IPS-NIHi11 (cell line): ENCODE measurements at regions not wholly inside any gene's neighbourhood (a gene's known extent, or its start where the extent isn't known, plus 50 kb on each side); places are given as distances from the start of the nearest gene placed in this dataset.
A peak's percentile ranks its signal among the peaks of the same experiment; 100 is the strongest.

Source experiments
- DNase-seq: peaks from one replicate; pipeline ENCODE4 v3.0.0; 2012; ENCODE audit warnings: mixed read lengths, low spot score

GRCh38 chr20:60064554-60065196 lies 106.5 kb downstream of the CDH26 start:
- DNase-seq, result no peak

- no peak for DNase-seq
These were observed 107.7 kb downstream of the CDH26 start for GRCh38 chr20:60065741-60066437.

- no peak for DNase-seq
These were observed 108.2 kb downstream of the CDH26 start for GRCh38 chr20:60066438-60066823.

- no peak for DNase-seq
These were observed 110.3 kb downstream of the CDH26 start for GRCh38 chr20:60068509-60068908.

GRCh38 chr20:60069656-60070055 lies 111.4 kb downstream of the CDH26 start:
- DNase-seq, result no peak

GRCh38 chr20:60070791-60071190 lies 112.6 kb downstream of the CDH26 start:
- DNase-seq, result no peak

GRCh38 chr20:60071965-60072364 lies 113.7 kb downstream of the CDH26 start:
- no peak for DNase-seq

- DNase-seq, result no peak
These were observed 114.9 kb downstream of the CDH26 start for GRCh38 chr20:60073086-60073485.

- no peak for DNase-seq
These were observed 115.3 kb downstream of the CDH26 start for GRCh38 chr20:60073504-60073903.

GRCh38 chr20:60074276-60074675 lies 116.1 kb downstream of the CDH26 start:
- DNase-seq, result no peak

- no peak for DNase-seq
These were observed 120.4 kb downstream of the CDH26 start for GRCh38 chr20:60078351-60079250.

GRCh38 chr20:60080401-60080800 lies 122.2 kb downstream of the CDH26 start:
- DNase-seq, result no peak

- DNase-seq, result peak; percentile 54
These were observed 127.4 kb downstream of the CDH26 start for GRCh38 chr20:60085551-60086132.

- no peak for DNase-seq
These were observed 128.8 kb downstream of the CDH26 start for GRCh38 chr20:60086821-60087562.

GRCh38 chr20:60087563-60088105 lies 129.4 kb downstream of the CDH26 start:
- no peak for DNase-seq

GRCh38 chr20:60088236-60088635 lies 130.0 kb downstream of the CDH26 start:
- DNase-seq, result no peak

- no peak for DNase-seq
These were observed 132.4 kb downstream of the CDH26 start for GRCh38 chr20:60090631-60091030.

GRCh38 chr20:60091305-60091704 lies 133.1 kb downstream of the CDH26 start:
- DNase-seq, result no peak

GRCh38 chr20:60091861-60092260 lies 133.6 kb downstream of the CDH26 start:
- no peak for DNase-seq

GRCh38 chr20:60092729-60093128 lies 134.5 kb downstream of the CDH26 start:
- DNase-seq, result no peak

- no peak for DNase-seq
These were observed 137.2 kb downstream of the CDH26 start for GRCh38 chr20:60095456-60095855.
